SKM-1 treated with dmso at 0.1 percent for 144 hours (cell line): ENCODE measurements at regions not wholly inside any gene's neighbourhood (a gene's known extent, or its start where the extent isn't known, plus 50 kb on each side); places are given as distances from the start of the nearest gene placed in this dataset.

ENCODE experiments used
- DNase-seq: peaks from one replicate; lab custom pipeline; 2025; ENCODE audit not compliant: unreplicated experiment; lab: John Stamatoyannopoulos, UW

- DNase-seq, result no peak
Observed at GRCh38 chr2:43088143-43089073, 138.0 kb downstream of the ZFP36L2 start.

- no peak for DNase-seq
Observed at GRCh38 chr2:43087413-43087812, 139.0 kb downstream of the ZFP36L2 start.

- no peak for DNase-seq
Observed at GRCh38 chr2:43086451-43087221, 139.8 kb downstream of the ZFP36L2 start.

GRCh38 chr2:43085929-43086328, 140.5 kb downstream of the ZFP36L2 start:
- no peak for DNase-seq

DNA sequence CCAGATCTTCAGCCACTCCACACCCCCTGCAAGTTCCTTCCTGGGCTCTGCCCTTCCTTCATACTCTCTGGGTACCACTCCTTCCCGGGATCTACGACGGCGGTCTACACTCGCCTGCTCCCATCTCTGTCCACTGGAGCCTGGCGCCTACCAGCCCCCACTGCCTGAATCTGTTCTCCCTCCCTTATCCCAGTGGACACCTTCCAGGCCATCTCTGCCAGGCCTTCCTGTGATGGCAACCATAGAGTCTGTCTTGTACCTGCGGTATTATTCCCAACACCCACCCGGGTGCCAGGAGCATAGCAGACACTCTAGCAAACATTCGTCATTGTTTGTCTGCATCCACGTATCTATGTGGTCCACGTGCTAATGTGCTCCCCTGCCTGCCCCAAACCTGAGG, 140.9 kb downstream of the ZFP36L2 start:
- no peak for DNase-seq

DNA sequence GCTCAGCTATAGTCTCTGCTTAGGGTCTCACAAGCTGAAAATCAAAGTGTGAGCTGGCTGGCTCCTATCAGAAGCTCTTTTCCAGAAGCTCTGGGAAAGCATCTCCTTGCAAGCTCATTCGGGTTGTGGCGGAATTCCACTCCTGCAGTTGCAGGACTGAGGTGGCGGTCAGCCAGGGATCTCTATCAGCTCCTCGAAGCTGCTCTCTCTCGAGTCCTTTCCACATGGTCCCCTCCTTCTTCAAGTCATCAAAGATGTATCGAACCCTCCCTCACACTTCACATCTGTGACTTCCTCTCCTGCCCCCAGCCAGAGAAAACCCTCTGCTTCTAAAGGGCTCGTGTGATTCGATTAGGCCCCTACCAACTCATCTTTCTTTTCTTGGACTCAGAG, 141.7 kb downstream of the ZFP36L2 start:
- no peak for DNase-seq

- peak; percentile 19 for DNase-seq
Observed at GRCh38 chr2:43083710-43084698, 142.4 kb downstream of the ZFP36L2 start.

DNA sequence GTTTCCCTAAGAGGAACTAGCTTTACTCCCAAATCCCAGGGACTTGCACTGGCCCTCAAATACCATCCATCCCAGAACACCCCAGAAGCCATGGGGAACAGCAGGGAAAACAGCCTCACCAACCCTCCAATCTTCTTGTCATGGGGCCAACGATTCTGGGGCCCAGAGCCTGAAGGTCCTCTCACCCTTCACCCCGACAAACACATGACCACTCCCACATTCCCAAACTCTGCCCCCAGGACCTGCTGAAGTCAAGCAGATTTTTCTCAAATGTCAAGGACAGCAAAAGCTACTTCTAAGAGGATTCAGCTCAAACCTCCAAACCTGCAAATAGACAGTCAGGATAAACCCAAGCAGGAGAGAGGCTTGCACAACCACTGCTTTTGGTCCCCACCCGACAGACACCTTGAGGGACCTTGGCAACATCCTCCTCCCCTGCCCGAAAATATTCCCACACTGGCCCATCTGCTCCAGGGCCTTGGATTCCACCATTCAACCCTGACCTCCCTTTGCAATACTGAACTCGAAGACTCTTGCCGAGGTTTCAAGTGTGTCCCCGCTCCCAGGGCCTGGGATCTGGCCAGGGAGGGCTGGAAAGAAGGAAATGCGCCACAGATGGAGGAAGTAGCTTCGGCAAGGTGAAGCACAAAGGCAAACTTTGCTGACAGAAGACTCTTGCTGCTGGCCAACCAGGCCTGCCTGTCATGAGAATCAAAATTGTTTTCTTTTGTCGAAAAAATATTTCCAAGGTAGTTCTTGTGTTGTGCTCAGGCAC, 143.3 kb downstream of the ZFP36L2 start:
- DNase-seq, result no peak

- DNase-seq, result no peak
Observed at GRCh38 chr2:43082111-43082894, 144.1 kb downstream of the ZFP36L2 start.

- no peak for DNase-seq
Observed at GRCh38 chr2:43081131-43081765, 145.2 kb downstream of the ZFP36L2 start.

GRCh38 chr2:43080571-43081021, 145.8 kb downstream of the ZFP36L2 start:
- no peak for DNase-seq

DNA sequence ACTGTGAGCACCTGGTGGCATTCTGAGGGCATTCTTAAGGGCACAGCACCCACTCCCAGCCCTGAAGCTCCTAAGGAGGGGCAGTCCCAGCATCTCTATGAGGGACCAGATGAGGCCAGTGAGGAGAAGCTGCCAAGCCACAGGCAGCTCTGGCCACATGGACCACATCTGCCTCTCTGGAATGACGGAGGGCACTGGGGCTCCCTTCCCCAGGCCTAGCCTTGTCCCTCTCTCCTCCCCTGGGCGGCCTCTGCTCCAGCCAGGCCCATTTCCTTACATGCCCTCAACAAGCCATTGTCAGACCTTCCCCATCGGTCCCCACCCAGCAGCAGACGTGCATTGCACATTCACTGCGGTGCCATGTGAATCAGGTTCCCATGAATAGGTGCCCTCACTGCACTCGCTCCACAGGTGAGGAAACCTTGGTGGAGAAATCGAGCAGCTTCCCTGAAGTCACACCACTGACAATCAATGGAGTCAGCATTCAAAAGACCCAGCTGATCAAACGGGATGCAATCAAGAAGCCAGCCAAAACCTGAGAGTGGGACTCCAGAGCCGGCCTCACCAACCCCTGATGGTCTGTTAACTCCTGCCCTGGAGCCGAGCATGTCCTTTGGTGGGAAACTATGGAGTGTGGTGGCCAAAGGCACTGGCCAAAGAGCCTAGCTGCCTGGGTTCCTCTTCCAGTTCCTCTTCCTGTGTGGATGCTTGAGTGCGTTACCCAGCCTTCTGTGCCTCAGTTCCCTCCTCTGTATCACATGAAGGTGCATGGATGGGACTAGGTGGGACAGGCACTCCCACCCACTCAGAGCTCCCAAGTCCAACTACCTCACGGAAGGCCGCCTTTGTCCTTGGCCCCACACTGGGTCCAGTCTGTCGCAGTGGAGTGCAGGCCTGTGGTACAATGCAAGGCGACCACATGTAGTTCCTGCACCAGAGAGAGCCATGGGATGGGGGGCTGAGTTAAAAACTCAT, 147.3 kb downstream of the ZFP36L2 start:
- no peak for DNase-seq

DNA sequence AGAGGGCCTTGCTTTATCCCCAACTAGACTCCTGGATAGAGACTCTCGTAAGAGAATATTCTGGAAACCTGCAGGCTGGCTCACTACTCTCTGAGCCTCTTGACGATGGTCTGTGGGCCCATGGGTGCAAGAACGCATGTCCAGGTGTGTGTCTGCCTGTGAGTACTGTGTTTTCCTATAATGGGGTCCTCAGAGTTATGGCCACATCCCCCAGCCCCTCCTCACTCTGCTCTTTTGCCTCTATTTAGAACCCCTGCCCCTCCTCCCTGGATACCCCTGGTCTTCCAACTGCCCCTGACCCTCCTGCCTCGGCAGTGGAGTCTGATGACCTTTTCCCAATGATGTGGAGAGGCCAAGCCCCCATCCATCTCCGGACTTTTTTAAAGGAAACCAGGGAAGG, 148.1 kb downstream of the ZFP36L2 start:
- no peak for DNase-seq

GRCh38 chr2:43077876-43078275, 148.5 kb downstream of the ZFP36L2 start:
- no peak for DNase-seq

- no peak for DNase-seq
Observed at GRCh38 chr2:43076676-43077075, 149.7 kb downstream of the ZFP36L2 start.

DNA sequence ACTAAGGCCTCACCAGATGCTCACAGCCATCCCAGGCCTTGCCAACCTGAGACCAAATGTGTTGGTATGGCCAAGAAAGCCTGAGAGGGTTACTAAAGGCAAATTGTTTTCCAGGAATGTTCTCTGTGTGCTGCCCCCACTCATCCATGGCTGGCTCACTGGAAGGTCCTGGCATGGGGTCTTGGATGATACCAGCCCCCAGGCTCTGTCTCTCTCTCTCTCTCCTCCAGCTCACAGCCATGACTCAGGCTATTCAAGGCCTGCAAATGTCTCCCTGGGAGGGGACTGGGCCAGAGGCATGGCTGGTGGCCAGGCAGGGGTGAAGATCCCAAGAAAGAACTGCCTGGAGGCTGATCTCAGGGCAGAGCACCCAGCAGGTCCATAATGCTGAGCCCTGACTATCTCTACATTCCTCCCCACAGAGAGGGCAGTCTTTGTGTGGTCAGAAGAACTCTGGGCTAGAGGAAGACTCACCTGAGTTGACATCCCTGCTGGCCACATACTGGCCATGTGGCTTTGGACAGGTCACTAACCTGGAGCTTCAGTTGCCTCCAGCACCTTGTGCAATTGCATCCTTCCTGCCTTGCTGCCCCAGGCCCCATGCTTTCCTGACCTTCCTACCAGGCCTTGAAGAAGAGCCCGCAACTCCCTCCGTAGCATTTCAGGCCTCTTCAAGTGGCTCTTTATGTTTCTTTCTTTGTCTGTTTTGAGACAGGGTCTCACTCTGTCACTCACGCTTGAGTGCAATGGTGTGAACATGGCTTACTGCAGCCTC, 150.4 kb downstream of the ZFP36L2 start:
- no peak for DNase-seq

- no peak for DNase-seq
Observed at GRCh38 chr2:43075054-43075593, 151.3 kb downstream of the ZFP36L2 start.
